IPS-15b (cell line): ENCODE measurements at regions not wholly inside any gene's neighbourhood (a gene's known extent, or its start where the extent isn't known, plus 50 kb on each side); places are given as distances from the start of the nearest gene placed in this dataset.

Experiments used
- H3K27me3 ChIP-seq: one replicate; pipeline ENCODE4 v1.6.1; 2013; ENCODE audit warnings: low read length; ENCODE audit not compliant: control insufficient read depth, insufficient read depth
- H3K36me3 ChIP-seq: one replicate; pipeline ENCODE4 v1.6.1; 2013; ENCODE audit warnings: low read length; ENCODE audit not compliant: control insufficient read depth, insufficient read depth
- H3K4me1 ChIP-seq: one replicate; pipeline ENCODE4 v1.6.1; 2013; ENCODE audit warnings: mild to moderate bottlenecking, low read length; ENCODE audit not compliant: control insufficient read depth, insufficient read depth
- H3K4me3 ChIP-seq: one replicate; pipeline ENCODE4 v1.5.1; 2013; ENCODE audit warnings: low read depth, low read length
- H3K9ac ChIP-seq: one replicate; pipeline ENCODE4 v1.6.1; 2013; ENCODE audit warnings: low read depth, mild to moderate bottlenecking, low read length
- H3K9me3 ChIP-seq: one replicate; pipeline ENCODE4 v1.6.1; 2013; ENCODE audit warnings: mild to moderate bottlenecking, low read length; ENCODE audit not compliant: control insufficient read depth, insufficient read depth

GRCh38 chr9:85137696-85138095 lies 468.2 kb downstream of the NTRK2 start:
- no peak overlapping the region for H3K4me3 ChIP-seq
- H3K9ac ChIP-seq, result no peak overlapping the region
- no peaks in the 10 kb centered on the region for H3K9me3 ChIP-seq
- no peaks in the 10 kb centered on the region for H3K4me1 ChIP-seq
- no peaks in the 10 kb centered on the region for H3K27me3 ChIP-seq
- H3K36me3 ChIP-seq, result no peaks in the 10 kb centered on the region

GRCh38 chr9:85136987-85137386 lies 467.5 kb downstream of the NTRK2 start:
- H3K4me3 ChIP-seq, result no peak overlapping the region
- no peaks in the 10 kb centered on the region for H3K9me3 ChIP-seq
- no peaks in the 10 kb centered on the region for H3K4me1 ChIP-seq
- no peaks in the 10 kb centered on the region for H3K36me3 ChIP-seq
- no peak overlapping the region for H3K9ac ChIP-seq
- H3K27me3 ChIP-seq, result no peaks in the 10 kb centered on the region

GRCh38 chr9:85136507-85136906 lies 467.0 kb downstream of the NTRK2 start:
- H3K4me3 ChIP-seq, result no peak overlapping the region
- H3K36me3 ChIP-seq, result no peaks in the 10 kb centered on the region
- no peaks in the 10 kb centered on the region for H3K27me3 ChIP-seq
- no peaks in the 10 kb centered on the region for H3K9me3 ChIP-seq
- no peaks in the 10 kb centered on the region for H3K4me1 ChIP-seq
- H3K9ac ChIP-seq, result no peak overlapping the region

- Histone ChIP-seq H3K4me1 (peaks cover 10% of the 10 kb centered on the region), H3K9ac (no peak overlapping the region), H3K27me3 (no peaks in the 10 kb centered on the region), H3K4me3 (no peak overlapping the region), H3K36me3 (no peaks in the 10 kb centered on the region), H3K9me3 (no peaks in the 10 kb centered on the region)
Measured at GRCh38 chr9:85130764-85131163, 461.2 kb downstream of the NTRK2 start.

- no peak overlapping the region for H3K9ac ChIP-seq
- no peaks in the 10 kb centered on the region for H3K27me3 ChIP-seq
- peaks cover 10% of the 10 kb centered on the region for H3K4me1 ChIP-seq
- no peaks in the 10 kb centered on the region for H3K36me3 ChIP-seq
- no peak overlapping the region for H3K4me3 ChIP-seq
- no peaks in the 10 kb centered on the region for H3K9me3 ChIP-seq
Measured at GRCh38 chr9:85130260-85130659, 460.7 kb downstream of the NTRK2 start.

GRCh38 chr9:85129514-85129913 lies 460.0 kb downstream of the NTRK2 start:
- no peak overlapping the region for H3K4me3 ChIP-seq
- H3K27me3 ChIP-seq, result no peaks in the 10 kb centered on the region
- no peaks in the 10 kb centered on the region for H3K9me3 ChIP-seq

GRCh38 chr9:85118990-85119755 lies 449.6 kb downstream of the NTRK2 start:
- no peaks in the 10 kb centered on the region for H3K4me1 ChIP-seq
- no peaks in the 10 kb centered on the region for H3K36me3 ChIP-seq
- H3K9me3 ChIP-seq, result no peaks in the 10 kb centered on the region
- H3K4me3 ChIP-seq, result no peak overlapping the region
- H3K27me3 ChIP-seq, result no peaks in the 10 kb centered on the region
- H3K9ac ChIP-seq, result no peak overlapping the region

More at GRCh38 chr9:85129514-85129913, 460.0 kb downstream of the NTRK2 start:
- Histone ChIP-seq H3K4me1 (peaks cover 10% of the 10 kb centered on the region), H3K36me3 (no peaks in the 10 kb centered on the region), H3K9ac (no peak overlapping the region)

- H3K4me1 ChIP-seq, result no peaks in the 10 kb centered on the region
- no peaks in the 10 kb centered on the region for H3K27me3 ChIP-seq
- H3K36me3 ChIP-seq, result no peaks in the 10 kb centered on the region
- no peak overlapping the region for H3K4me3 ChIP-seq
- H3K9ac ChIP-seq, result no peak overlapping the region
- H3K9me3 ChIP-seq, result no peaks in the 10 kb centered on the region
Measured at GRCh38 chr9:85117831-85118230, 448.3 kb downstream of the NTRK2 start.

GRCh38 chr9:85115473-85115872 lies 445.9 kb downstream of the NTRK2 start:
- Histone ChIP-seq H3K4me3 (no peak overlapping the region), H3K4me1 (no peaks in the 10 kb centered on the region), H3K9me3 (no peaks in the 10 kb centered on the region), H3K27me3 (no peaks in the 10 kb centered on the region), H3K9ac (no peak overlapping the region), H3K36me3 (no peaks in the 10 kb centered on the region)

GRCh38 chr9:85114799-85115198 lies 445.3 kb downstream of the NTRK2 start:
- Histone ChIP-seq H3K27me3 (no peaks in the 10 kb centered on the region), H3K36me3 (no peaks in the 10 kb centered on the region), H3K9ac (no peak overlapping the region), H3K4me3 (no peak overlapping the region), H3K4me1 (no peaks in the 10 kb centered on the region), H3K9me3 (no peaks in the 10 kb centered on the region)

GRCh38 chr9:85112933-85113418 lies 443.4 kb downstream of the NTRK2 start:
- H3K9me3 ChIP-seq, result no peaks in the 10 kb centered on the region
- no peaks in the 10 kb centered on the region for H3K4me1 ChIP-seq
- H3K27me3 ChIP-seq, result no peaks in the 10 kb centered on the region
- no peak overlapping the region for H3K9ac ChIP-seq
- no peaks in the 10 kb centered on the region for H3K36me3 ChIP-seq
- no peak overlapping the region for H3K4me3 ChIP-seq

GRCh38 chr9:85112391-85112790 lies 442.9 kb downstream of the NTRK2 start:
- Histone ChIP-seq H3K4me1 (no peaks in the 10 kb centered on the region), H3K4me3 (no peak overlapping the region), H3K36me3 (no peaks in the 10 kb centered on the region), H3K9me3 (no peaks in the 10 kb centered on the region), H3K9ac (no peak overlapping the region), H3K27me3 (no peaks in the 10 kb centered on the region)
